Transverse colon (tissue), 4 donors: ENCODE measurements at regions not wholly inside any gene's neighbourhood (a gene's known extent, or its start where the extent isn't known, plus 50 kb on each side); places are given as distances from the start of the nearest gene placed in this dataset.

Experiments used
- CTCF ChIP-seq, 5 experiments: fragments of 200-600 bp in 3 of 5; fragments of 450-650 bp in 2 of 5; sonication (generic) in 3 of 5; IDR thresholded peaks; 1 replicate in 2 of 5; 2 replicates in 3 of 5; pipeline ENCODE4 v1.5.1; 2016 to 2017; ENCODE audit warnings: antibody characterized with exemption in 5 of 5, inconsistent platforms in 3 of 5, mild to moderate bottlenecking in 2 of 5, moderate library complexity in 1 of 5
- POLR2A ChIP-seq: fragments of 450-650 bp; IDR thresholded peaks from one replicate; pipeline ENCODE4 v1.6.1; 2016; ENCODE audit warnings: antibody characterized with exemption, mild to moderate bottlenecking, moderate library complexity
- POLR2AphosphoS5 ChIP-seq, 3 donors: sonication (generic); formaldehyde crosslinking; IDR thresholded peaks; one replicate each; pipeline ENCODE4 v1.6.1; 2016; ENCODE audit warnings: antibody characterized with exemption in 3 of 3

- TF ChIP-seq POLR2AphosphoS5 (IDR thresholded peaks at IDR 0.05) (no peak), CTCF (IDR thresholded peaks at IDR 0.05) (no peak), POLR2A (no peak)
Measured at GRCh38 chr3:103055021-103055520, 620.3 kb downstream of the ZPLD1 start.
